HG02884 (cell line): ENCODE measurements at regions not wholly inside any gene's neighbourhood (a gene's known extent, or its start where the extent isn't known, plus 50 kb on each side); places are given as distances from the start of the nearest gene placed in this dataset.
"Not testable (repeated sequence)": the region's sequence is repeated elsewhere in the genome, so short reads cannot be mapped to it uniquely, and the experiment has no call there.

ENCODE experiments used
- ATAC-seq: cut with Tn5 transposase; IDR thresholded peaks from one replicate; pipeline ENCODE4 v1.9.1; 2021; ENCODE audit warnings: mild to moderate bottlenecking, moderate library complexity; ENCODE audit not compliant: unreplicated experiment

- no peak for ATAC-seq
Measured at GRCh38 chr16:85528528-85529387, 84.4 kb upstream of the GSE1 start.

GRCh38 chr16:85529489-85530369 is 83.4 kb upstream of the GSE1 start:
- no peak for ATAC-seq

- no peak for ATAC-seq
Measured at GRCh38 chr16:85530370-85530739, 82.8 kb upstream of the GSE1 start.

- ATAC-seq: no peak
Measured at GRCh38 chr16:85531516-85531915, 81.6 kb upstream of the GSE1 start.

- no peak for ATAC-seq
Measured at GRCh38 chr16:85532147-85532546, 81.0 kb upstream of the GSE1 start.

- not testable (repeated sequence) for ATAC-seq
Measured at GRCh38 chr16:85533593-85533992, 79.5 kb upstream of the GSE1 start.

GRCh38 chr16:85534536-85535351 is 78.4 kb upstream of the GSE1 start:
- ATAC-seq: no peak

- no peak for ATAC-seq
Measured at GRCh38 chr16:85535352-85536072, 77.6 kb upstream of the GSE1 start.

- ATAC-seq: no peak
Measured at GRCh38 chr16:85536073-85536410, 77.1 kb upstream of the GSE1 start.

- ATAC-seq: no peak
Measured at GRCh38 chr16:85536411-85537330, 76.5 kb upstream of the GSE1 start.

GRCh38 chr16:85537331-85537788 is 75.8 kb upstream of the GSE1 start:
- no peak for ATAC-seq

- no peak for ATAC-seq
Measured at GRCh38 chr16:85537795-85538401, 75.2 kb upstream of the GSE1 start.

- ATAC-seq: no peak
Measured at GRCh38 chr16:85539084-85539483, 74.0 kb upstream of the GSE1 start.

- ATAC-seq: no peak
Measured at GRCh38 chr16:85539629-85540291, 73.4 kb upstream of the GSE1 start.

GRCh38 chr16:85541181-85541580 is 71.9 kb upstream of the GSE1 start:
- no peak for ATAC-seq

GRCh38 chr16:85541619-85541979 is 71.5 kb upstream of the GSE1 start:
- no peak for ATAC-seq

GRCh38 chr16:85541980-85542900 is 70.9 kb upstream of the GSE1 start:
- ATAC-seq: no peak
